GM18508 (cell line): ENCODE measurements at regions not wholly inside any gene's neighbourhood (a gene's known extent, or its start where the extent isn't known, plus 50 kb on each side); places are given as distances from the start of the nearest gene placed in this dataset.
"Not testable (repeated sequence)": the region's sequence is repeated elsewhere in the genome, so short reads cannot be mapped to it uniquely, and the experiment has no call there.

Experiments used
- ATAC-seq: cut with Tn5 transposase; IDR thresholded peaks from one replicate; pipeline ENCODE4 v1.9.1; 2021; ENCODE audit warnings: moderate number of reproducible peaks; ENCODE audit not compliant: insufficient read depth, unreplicated experiment

DNA sequence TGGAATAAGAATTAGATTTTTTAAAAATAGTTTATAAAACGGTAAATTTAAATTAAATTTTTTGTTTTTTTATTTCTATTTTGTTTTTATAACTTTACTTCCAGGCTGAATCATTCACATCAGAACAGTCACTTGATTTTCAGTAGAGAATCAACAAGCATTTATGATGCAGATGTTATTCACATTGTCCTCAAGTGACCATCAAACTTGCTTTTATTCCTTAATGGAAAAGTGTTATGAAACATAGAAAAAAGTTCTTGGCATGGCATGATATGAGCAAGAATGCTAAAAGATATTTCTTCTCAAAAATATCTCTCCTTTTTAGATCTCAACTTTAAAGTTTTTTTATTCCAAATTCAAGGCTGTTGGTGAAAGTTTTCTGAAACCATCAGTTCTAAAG, 70.9 kb upstream of the TGFBR2 start:
- no peak for ATAC-seq

DNA sequence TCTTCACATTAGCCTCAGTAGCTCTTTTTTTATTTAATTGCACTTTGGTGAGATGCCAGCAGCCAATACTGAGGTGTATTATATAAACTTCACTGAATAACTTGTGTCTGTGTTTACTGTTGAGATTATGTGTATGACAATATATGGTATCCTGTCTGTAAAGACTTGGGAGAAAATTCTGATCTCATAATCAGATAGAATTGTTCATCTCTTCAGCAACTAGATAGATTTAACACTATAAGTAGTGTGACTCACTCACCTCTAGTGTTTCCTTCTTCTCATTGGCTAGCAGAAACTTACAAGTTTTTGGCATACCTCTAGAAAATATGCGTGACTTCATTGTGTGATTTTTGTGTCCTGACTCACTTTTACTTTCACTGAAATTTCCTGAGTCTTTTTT, 67.6 kb upstream of the TGFBR2 start:
- no peak for ATAC-seq

DNA sequence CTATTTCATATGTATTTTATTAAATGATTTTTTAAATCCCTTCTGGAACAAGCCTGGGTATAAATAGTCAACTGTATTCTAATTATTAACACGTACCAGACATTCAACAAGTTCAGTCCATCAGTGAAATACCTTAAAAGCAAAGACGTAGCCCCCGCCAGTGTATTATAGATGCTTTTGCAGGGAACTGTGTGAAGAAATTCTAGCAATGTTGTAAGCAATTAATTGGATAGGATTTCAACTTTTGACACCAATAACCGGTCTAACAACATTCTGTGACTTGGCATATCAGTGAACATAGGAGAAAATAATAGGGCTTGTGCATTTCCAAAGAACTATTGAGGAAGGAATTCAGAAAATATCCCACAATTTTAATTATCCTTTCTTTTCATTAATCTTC, 67.2 kb upstream of the TGFBR2 start:
- ATAC-seq = no peak

DNA sequence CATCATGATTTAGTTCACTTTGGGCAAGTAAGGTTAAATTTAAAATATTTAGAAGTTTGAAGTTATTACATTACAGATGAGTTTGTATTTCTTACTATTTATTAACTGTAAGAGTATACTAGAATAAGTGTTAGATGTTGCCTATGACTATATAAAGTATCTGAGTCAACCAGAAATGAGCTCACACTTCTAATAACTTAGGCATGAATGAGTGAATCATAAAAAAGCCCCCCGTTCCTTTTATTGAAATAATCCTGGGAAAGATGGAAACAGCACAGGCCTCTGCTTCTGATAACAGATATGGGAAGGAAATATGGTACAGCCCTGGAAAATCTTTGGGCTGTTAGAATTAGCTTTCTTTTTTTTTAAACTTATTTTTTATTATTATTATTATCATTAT, 66.6 kb upstream of the TGFBR2 start:
- no peak for ATAC-seq

DNA sequence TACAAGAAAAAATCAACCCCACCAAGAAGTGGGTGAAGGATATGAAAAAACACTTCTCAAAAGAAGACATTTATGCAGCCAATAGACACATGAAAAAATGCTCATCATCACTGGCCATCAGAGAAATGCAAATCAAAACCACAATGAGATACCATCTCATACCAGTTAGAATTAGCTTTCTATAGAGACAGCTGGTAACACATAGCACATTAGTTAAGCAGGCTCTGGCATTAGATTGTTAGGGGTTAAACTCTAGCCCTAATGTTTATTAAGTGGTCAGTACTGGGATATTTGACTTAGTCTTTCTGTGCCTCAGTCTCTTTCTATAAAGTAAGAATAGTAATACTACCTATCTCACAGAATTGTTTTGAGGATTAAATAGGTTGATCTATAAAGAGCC, 65.2 kb upstream of the TGFBR2 start:
- ATAC-seq = not testable (repeated sequence)

DNA sequence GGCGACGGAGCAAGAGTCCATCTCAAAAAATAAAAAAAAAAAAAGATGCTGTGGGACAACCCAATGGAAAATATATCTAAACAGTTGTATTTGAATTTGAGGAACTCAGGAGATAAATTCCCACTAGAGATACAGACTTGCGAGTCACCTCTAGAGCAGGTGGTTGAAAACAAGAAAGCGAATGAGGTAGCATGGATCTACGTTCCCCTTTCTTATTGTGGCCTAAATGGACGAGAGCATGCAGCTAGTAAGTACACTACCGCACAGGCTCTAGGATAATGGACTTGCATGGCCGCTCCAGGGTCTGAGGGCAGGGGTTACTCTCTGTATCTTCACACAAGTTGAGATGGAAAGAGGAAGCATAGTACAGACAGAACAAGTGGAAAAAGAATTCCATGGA, 63.5 kb upstream of the TGFBR2 start:
- ATAC-seq = no peak

DNA sequence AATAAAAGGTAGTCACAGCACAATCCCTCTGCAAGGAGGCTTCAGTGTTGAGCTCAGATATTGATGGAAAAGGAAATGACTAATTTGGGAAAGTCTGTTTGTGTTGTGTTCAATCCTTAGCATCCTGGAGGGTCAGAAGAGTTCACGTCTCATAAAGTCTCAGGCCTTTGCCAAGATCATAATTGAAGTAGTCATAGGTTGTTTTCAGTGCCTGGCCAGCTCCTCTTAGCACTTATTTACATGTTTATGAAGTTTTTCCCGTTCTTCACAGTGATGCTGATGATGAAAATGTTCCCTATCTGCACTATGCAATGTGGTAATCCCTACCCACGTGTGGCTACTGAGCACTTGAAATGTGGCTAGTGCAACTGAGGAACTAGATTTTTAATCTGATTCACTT, 61.6 kb upstream of the TGFBR2 start:
- no peak for ATAC-seq

DNA sequence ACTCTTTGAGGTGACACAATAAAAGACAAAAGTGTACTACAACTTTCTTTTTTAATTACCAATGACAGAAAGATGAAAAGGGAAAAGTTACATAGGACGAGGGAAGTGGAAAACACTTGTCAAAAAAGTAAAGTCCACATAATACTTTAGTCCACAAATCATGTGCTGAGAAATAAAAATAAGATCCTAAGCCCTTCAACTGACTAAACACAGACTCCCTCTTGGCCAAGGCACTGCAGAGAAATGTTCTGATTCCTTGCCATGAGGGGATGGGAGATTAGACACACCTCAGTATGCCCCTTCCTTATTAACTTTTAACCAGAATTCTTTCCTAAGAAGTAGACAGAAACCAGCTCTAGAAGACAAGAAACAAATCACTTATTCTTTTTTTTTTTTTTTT, 59.5 kb upstream of the TGFBR2 start:
- ATAC-seq = no peak

DNA sequence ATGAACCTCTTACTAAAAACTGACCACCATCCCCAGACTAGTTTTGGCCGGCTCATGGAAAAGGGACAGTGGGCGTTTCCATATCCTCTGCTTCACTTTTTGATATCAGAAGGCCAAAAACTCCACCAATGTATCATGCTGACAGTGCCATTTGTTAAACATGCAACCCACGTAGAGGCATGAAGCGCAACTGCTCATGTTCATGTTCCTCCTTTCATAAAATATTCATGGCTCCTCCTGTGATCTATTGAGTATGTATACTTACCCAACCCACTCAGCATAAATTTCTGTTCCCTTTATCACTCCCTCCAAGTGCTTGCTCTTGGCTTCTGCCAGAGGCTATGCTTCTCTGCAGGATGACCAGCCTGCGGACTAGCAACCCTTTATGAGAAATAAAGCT, 58.7 kb upstream of the TGFBR2 start:
- ATAC-seq = no peak

DNA sequence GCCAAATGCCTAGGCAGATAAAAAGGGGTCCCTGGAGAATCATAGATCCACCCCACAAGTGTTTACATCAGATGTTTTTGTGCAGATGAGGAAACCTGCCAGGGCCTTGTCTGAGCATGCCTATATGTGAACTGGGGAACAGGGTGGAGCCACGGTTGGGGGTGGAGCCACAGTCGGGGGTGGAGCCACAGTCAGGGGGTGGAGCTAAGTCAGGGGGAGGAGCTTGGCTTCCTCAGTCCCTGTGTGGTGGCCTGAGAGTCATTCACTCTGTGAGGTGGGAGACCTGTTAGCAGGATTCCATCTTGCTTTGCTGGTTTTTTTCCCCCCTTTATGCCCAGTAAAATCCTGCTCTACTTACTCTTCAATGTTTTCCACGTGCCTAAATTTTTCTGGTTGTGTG, 57.8 kb upstream of the TGFBR2 start:
- ATAC-seq = no peak

DNA sequence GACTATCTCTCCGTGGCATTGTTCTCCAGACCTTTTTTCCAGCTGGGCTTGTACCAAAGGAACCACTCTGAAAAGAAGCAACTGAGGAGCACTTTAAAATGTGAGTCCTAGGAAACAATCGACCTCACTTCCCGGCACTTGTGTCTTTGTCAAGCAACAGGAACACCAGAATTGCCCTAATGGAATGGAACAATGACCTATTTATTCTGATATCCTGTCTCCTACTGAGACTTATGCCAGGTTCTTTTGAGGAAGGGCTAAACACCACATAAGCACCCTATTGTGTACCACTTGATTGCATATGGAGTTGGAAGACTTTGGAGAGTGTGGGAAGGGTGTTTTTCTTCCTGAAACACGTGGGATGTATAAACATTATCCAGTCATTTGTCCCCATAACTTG, 56.8 kb upstream of the TGFBR2 start:
- ATAC-seq = no peak

DNA sequence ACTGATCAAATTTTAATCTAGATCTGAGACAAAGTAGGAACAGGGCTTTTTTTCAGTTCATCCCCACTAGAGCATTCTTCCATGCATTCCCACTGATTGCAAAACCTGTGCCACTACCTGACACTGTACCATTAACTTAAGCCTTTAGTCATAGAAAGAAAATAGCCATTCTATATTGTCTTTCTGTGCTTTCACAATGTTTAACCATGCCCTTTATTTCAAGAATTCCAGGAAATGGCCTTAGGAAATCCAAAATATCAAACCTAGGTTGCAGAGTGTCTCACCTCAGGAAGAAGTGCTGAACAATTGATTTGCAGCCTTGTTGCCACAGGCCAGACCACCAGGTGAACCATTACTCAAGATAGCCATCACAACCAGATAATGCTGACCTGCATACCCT, 56.2 kb upstream of the TGFBR2 start:
- no peak for ATAC-seq

DNA sequence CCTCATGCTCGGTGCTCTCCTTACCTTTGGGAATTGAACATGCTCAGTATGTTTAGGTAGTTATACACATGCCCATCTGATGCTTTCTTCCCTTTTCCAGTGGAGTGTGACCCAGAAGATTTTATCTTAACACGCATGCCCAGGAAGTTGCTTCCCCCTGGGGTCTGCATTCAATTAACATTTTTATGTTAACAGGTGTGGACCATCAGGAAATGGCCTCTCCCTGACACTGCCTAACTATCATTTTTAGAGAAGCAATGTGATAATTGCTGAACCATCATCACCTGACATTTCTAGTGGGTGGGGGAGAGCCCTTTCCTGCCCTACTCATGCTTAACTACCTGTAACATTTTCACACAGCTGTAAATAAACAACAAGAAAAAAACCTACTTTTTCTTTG, 55.1 kb upstream of the TGFBR2 start:
- ATAC-seq = no peak

DNA sequence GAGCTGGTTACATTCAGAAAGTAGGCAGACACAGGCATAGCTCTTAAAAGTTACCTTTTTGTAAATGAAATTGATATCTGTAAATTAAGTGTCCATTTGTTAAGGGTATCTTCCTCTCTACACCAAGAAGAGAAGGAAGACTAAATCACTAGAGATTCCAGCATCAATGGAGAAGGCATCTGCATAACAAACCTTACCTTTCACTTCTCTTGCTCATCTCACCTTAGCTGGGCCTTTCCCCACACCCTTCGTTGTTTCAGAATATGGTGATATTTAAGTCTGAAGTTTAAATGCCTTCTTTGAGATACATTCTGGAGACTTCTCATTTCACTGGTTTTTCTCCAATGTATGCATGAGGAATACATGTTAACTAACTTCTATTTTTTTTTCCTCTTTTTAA, 54.5 kb upstream of the TGFBR2 start:
- no peak for ATAC-seq

DNA sequence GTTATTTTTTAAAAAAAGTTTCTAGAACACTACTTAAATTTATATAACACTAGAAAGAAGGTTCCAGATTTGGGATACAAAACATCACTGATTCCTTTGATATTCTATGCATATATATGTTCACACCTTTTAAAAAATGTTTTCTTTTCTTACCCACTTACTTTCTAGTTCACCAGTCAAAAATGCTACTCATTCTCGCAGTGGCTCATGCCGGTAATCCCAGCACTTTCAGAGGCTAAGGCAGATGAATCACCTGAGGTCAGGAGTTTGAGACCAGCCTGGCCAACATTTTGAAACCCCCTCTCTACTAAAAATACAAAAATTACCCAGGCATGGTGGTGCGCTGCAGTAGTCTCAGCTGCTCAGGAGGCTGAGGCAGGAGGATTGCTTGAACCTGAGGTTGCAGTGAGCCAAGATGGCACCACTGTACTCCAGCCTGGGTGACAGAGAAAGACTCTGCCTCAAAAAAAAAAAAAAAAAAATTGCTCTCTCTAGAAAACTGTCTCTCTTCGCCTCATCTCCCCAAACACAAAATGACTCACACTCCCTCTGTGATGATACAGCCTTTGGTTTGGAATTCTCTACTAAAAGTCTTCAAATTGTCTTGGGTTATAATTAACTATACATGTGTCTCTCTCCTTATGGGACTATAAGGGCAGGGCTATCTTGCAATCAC, 52.6 kb upstream of the TGFBR2 start:
- no peak for ATAC-seq

DNA sequence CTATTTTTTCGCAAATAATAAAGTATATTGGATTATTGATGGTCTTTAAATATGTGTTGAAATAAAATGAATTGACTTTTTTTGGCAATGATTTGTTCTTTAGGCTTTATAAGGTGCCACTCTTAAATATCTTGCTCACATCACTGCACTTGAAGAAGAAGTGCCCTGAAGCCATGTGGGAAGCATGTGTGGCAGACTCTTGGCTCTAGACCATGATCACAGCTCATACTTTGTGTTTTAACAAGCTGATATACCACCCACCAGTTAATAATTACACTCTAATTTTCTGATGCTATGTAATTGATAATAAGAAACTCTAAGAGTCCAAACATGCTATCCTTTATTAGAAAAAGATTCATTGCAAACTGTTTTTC, 52.1 kb upstream of the TGFBR2 start:
- no peak for ATAC-seq

DNA sequence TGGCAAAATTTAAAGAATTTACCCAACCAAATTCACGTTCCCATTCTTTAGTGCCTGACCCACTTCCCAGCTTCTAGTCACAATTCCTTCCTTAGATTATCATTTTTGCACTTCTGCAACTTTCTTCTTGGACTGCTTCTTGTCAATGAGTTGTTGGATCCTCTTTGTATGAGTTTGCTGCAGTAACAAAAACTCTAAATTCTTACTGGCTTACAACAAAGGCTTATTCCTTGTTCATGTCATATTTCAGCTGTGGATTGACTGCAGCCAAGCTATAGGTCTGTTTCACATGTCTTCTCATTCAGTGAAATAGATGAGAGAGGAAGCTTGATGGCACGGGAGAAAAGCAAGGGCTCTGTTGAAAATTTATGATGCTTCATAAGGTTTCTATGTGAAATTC, 50.4 kb upstream of the TGFBR2 start:
- ATAC-seq = no peak
